Peyer's patch (tissue), 4 donors: ENCODE measurements at regions not wholly inside any gene's neighbourhood (a gene's known extent, or its start where the extent isn't known, plus 50 kb on each side); places are given as distances from the start of the nearest gene placed in this dataset.

Source experiments
- DNase-seq, 3 donors: peaks; one replicate each; pipeline ENCODE4 v3.0.0-alpha.2; 2017 to 2019
- H3K27ac ChIP-seq, 4 donors: fragments of 200-600 bp; sonication (generic); one replicate each; pipeline ENCODE4 v1.5.1; 2016 to 2019
- H3K27me3 ChIP-seq, 2 donors: fragments of 200-600 bp; sonication (generic); one replicate each; pipeline ENCODE4 v1.5.1; 2019
- H3K36me3 ChIP-seq, 3 donors: fragments of 200-600 bp; sonication (generic); one replicate each; pipeline ENCODE4 v1.5.1; 2016 to 2019
- H3K4me1 ChIP-seq, 4 donors: fragments of 200-600 bp; sonication (generic); one replicate each; pipeline ENCODE4 v1.5.1; 2016 to 2019
- H3K4me3 ChIP-seq, 4 donors: fragments of 200-600 bp; sonication (generic); 1 replicate in 3 of 4; 2 replicates in 1 of 4; pipeline ENCODE4 v1.5.1; 2016 to 2019; ENCODE audit warnings: mild to moderate bottlenecking in 1 of 4
- H3K9me3 ChIP-seq, 4 donors: fragments of 200-600 bp; sonication (generic); one replicate each; pipeline ENCODE4 v1.5.1; 2016 to 2019; ENCODE audit warnings: mild to moderate bottlenecking in 1 of 4
- POLR2A ChIP-seq, 2 donors: fragments of 450-650 bp; IDR thresholded peaks; one replicate each; pipeline ENCODE4 v1.5.1; 2017; ENCODE audit warnings: antibody characterized with exemption in 2 of 2, mild to moderate bottlenecking in 2 of 2, moderate library complexity in 2 of 2
- TF ChIP-seq, protein P1 (sequence below), 6 experiments: fragments of 450-650 bp in 4 of 6; fragments of 200-600 bp in 2 of 6; sonication (generic) in 1 of 6; IDR thresholded peaks; one replicate each; pipeline ENCODE4 v1.5.1; 2017 to 2019; ENCODE audit warnings: antibody characterized with exemption in 6 of 6, mild to moderate bottlenecking in 3 of 6, moderate library complexity in 1 of 6

DNA sequence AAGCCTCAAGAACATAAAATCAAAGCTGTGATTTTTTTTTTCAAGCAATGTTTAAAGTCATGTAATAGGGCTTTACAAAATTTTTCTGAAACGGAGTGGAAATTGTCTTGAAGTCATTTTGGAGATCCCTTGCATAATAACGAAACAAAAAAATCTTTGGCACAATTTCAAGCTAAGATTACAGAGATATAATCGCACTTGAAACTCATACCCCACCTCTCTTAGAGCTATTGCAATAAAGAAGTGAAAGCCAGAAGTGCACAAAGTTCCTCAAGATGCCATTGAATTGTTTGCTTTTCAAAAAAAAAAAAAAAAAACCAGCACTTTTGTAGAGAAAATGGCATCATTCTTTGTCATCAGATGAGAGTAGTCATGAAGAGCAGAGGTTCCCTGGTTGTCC is 152.3 kb downstream of the PAX3 start:
- Histone ChIP-seq H3K36me3 (no peaks in the 10 kb centered on the region), H3K4me1 (no peaks in the 10 kb centered on the region), H3K9me3 (no peaks in the 10 kb centered on the region), H3K27me3 (no peaks in the 10 kb centered on the region), H3K27ac (no peak overlapping the region), H3K4me3 (no peak overlapping the region)
- TF ChIP-seq, protein P1, sequence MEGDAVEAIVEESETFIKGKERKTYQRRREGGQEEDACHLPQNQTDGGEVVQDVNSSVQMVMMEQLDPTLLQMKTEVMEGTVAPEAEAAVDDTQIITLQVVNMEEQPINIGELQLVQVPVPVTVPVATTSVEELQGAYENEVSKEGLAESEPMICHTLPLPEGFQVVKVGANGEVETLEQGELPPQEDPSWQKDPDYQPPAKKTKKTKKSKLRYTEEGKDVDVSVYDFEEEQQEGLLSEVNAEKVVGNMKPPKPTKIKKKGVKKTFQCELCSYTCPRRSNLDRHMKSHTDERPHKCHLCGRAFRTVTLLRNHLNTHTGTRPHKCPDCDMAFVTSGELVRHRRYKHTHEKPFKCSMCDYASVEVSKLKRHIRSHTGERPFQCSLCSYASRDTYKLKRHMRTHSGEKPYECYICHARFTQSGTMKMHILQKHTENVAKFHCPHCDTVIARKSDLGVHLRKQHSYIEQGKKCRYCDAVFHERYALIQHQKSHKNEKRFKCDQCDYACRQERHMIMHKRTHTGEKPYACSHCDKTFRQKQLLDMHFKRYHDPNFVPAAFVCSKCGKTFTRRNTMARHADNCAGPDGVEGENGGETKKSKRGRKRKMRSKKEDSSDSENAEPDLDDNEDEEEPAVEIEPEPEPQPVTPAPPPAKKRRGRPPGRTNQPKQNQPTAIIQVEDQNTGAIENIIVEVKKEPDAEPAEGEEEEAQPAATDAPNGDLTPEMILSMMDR (IDR thresholded peaks at IDR 0.05): no peak
- no peak for TF ChIP-seq POLR2A (IDR thresholded peaks at IDR 0.05)
- no peak for DNase-seq

DNA sequence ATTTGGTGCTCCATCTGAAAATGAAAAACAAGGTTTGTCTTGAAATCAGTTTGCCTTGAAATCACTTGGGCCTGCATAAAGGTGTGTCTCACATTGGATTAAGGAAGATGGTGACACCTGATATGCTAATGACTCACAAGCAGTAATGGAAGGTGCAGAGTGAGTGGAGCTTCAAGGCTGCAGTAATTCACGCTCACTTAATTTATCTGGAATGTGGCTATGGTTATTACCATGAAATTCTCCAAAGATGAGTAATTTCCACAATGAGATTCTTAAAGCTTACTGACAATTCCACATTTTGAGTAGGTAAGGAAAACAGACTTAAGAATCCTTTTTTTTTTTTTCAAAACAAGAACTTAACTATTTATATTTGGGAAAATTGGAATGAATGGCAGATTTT is 156.8 kb downstream of the PAX3 start:
- Histone ChIP-seq H3K36me3 (no peaks in the 10 kb centered on the region), H3K27me3 (no peaks in the 10 kb centered on the region), H3K4me3 (no peak overlapping the region), H3K9me3 (no peaks in the 10 kb centered on the region), H3K4me1 (no peaks in the 10 kb centered on the region), H3K27ac (no peak overlapping the region)
- TF ChIP-seq, protein P1 (IDR thresholded peaks at IDR 0.05): no peak
- TF ChIP-seq POLR2A (IDR thresholded peaks at IDR 0.05): no peak
- DNase-seq: no peak

DNA sequence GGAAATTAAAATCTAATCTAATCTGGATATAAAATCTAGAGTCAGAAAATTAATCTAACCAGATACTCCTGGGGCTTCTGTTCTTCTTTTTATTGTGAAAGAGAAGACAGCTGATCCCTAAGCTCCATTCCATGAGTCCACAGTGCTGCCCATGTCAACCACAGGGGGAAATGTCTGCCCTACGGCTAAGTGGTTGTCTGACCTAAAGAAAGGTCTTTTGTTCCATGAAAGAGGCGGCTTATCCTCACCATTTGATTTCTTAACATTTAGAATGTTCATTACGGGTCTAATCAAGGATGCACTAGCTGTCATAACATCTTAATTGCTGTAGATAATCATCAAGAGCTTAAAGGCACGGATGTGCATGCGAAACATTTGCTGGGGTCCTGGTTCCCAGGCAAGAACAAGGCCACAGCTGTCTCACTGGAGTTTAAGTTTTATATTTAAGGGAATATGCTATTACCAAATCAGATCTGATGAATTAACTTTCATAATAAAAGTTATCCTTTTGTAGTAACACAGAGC is 162.6 kb downstream of the PAX3 start:
- Histone ChIP-seq H3K4me3 (no peak overlapping the region), H3K36me3 (no peaks in the 10 kb centered on the region), H3K27ac (no peak overlapping the region), H3K4me1 (no peaks in the 10 kb centered on the region), H3K27me3 (no peaks in the 10 kb centered on the region), H3K9me3 (no peaks in the 10 kb centered on the region)
- TF ChIP-seq, protein P1 (IDR thresholded peaks at IDR 0.05): no peak
- TF ChIP-seq POLR2A (IDR thresholded peaks at IDR 0.05): no peak
- DNase-seq: no peak

DNA sequence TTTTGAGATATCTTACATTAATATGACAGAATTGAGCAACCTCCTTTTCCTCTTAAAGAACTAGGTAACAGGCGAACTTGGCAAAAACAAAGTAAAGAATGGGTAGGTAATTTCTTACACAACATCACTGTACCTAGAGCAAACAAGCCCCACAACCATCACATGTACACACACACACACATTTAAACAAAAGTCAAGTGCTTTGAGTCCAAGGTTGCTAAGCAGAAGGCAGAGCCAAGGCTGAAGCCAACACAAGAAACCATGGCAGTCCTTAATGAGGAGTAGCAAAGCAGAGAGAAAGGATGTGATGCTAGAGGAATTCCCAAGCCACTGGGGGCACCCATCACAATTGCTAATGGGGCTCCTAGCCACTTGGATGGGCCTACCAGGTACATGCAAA is 164.1 kb downstream of the PAX3 start:
- Histone ChIP-seq H3K9me3 (no peaks in the 10 kb centered on the region), H3K4me1 (no peaks in the 10 kb centered on the region), H3K4me3 (no peak overlapping the region), H3K36me3 (no peaks in the 10 kb centered on the region), H3K27ac (no peak overlapping the region), H3K27me3 (no peaks in the 10 kb centered on the region)
- TF ChIP-seq, protein P1 (IDR thresholded peaks at IDR 0.05): no peak
- TF ChIP-seq POLR2A (IDR thresholded peaks at IDR 0.05): no peak
- DNase-seq: no peak

DNA sequence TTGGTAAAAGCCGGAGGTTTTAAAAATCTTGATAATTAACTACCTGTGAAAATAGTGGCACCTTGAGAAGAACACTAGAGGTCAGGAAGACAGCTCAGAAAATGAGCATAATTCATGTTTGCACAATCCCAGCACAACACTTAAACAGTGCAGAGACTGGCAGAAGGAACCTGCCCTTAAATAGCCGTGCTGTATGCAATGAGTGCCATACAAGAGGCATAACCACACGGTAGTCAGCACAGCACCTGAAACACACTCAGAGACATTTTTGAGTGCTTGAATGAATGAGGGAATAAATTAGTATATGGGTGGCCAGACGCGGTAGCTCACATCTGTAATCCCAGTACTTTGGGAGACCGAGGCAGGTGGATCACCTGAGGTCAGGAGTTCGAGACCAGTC is 164.9 kb downstream of the PAX3 start:
- Histone ChIP-seq H3K4me3 (no peak overlapping the region), H3K36me3 (no peaks in the 10 kb centered on the region), H3K27ac (no peak overlapping the region), H3K9me3 (no peaks in the 10 kb centered on the region), H3K4me1 (no peaks in the 10 kb centered on the region), H3K27me3 (no peaks in the 10 kb centered on the region)
- TF ChIP-seq, protein P1 (IDR thresholded peaks at IDR 0.05): no peak
- TF ChIP-seq POLR2A (IDR thresholded peaks at IDR 0.05): no peak
- no peak for DNase-seq

DNA sequence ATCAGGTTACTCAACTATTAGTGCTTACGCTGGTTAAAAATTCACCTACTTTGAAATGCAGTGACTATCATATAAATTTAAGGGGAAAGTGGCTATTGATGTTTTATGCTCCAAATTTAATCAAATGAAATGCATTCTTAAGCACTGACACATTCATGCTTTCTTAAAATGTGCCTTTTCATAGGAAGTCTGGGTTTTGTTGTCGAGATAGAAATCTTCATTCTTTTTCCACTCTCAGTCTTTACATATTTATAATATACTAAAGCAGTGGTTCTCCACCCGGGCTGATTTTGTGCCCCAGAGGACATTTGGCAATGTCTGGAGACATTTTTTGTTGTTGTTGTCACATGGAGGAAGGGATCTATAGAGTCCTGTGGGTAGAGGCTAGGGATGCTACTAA is 167.9 kb downstream of the PAX3 start:
- TF ChIP-seq, protein P1 (IDR thresholded peaks at IDR 0.05): no peak
- TF ChIP-seq POLR2A (IDR thresholded peaks at IDR 0.05): no peak
- H3K4me1 ChIP-seq: no peaks in the 10 kb centered on the region
- H3K27me3 ChIP-seq: no peaks in the 10 kb centered on the region
- no peak overlapping the region for H3K27ac ChIP-seq
- no peaks in the 10 kb centered on the region for H3K36me3 ChIP-seq
- H3K9me3 ChIP-seq: no peaks in the 10 kb centered on the region
- no peak overlapping the region for H3K4me3 ChIP-seq
- DNase-seq: no peak
